Peyer's patch (tissue), 4 donors: ENCODE measurements at regions not wholly inside any gene's neighbourhood (a gene's known extent, or its start where the extent isn't known, plus 50 kb on each side); places are given as distances from the start of the nearest gene placed in this dataset.

ENCODE experiments used
- CTCF ChIP-seq, 6 experiments: fragments of 450-650 bp in 4 of 6; fragments of 200-600 bp in 2 of 6; sonication (generic) in 1 of 6; IDR thresholded peaks; one replicate each; pipeline ENCODE4 v1.5.1; 2017 to 2019; ENCODE audit warnings: antibody characterized with exemption in 6 of 6, mild to moderate bottlenecking in 3 of 6, moderate library complexity in 1 of 6
- POLR2A ChIP-seq, 2 donors: fragments of 450-650 bp; IDR thresholded peaks; one replicate each; pipeline ENCODE4 v1.5.1; 2017; ENCODE audit warnings: antibody characterized with exemption in 2 of 2, mild to moderate bottlenecking in 2 of 2, moderate library complexity in 2 of 2

- TF ChIP-seq POLR2A (IDR thresholded peaks at IDR 0.05) (peak in 1 of 2 donors; percentile 28), CTCF (IDR thresholded peaks at IDR 0.05) (no peak)
These were observed 442.4 kb downstream of the CD83 start for GRCh38 chr6:14559746-14560536.
